Posterior vena cava (tissue), 2 donors: ENCODE measurements at regions not wholly inside any gene's neighbourhood (a gene's known extent, or its start where the extent isn't known, plus 50 kb on each side); places are given as distances from the start of the nearest gene placed in this dataset.
"Not testable (repeated sequence)": the region's sequence is repeated elsewhere in the genome, so short reads cannot be mapped to it uniquely, and the experiment has no call there.

Experiments
- DNase-seq: peaks from one replicate; pipeline ENCODE4 v3.0.0-alpha.2; 2020; ENCODE audit warnings: low spot score
- intact Hi-C, 2 donors: fragments of 100-400 bp; cut with DNase I; formaldehyde crosslinking; loops; one replicate each; pipeline versions ENCODE4 v1.14.1 to v1.14.2; 2022 to 2023
- donor health status: DM: yes; HTN: yes; CAD: no.
- donor health status: DM: yes; HTN: yes; CAD: no.

- intact Hi-C loops = no loop called here
- DNase-seq = no peak
Observed at GRCh38 chr3:181913254-181913653, 201.5 kb downstream of the SOX2 start.

GRCh38 chr3:181915551-181915950 is 203.8 kb downstream of the SOX2 start:
- no peak for DNase-seq
- intact Hi-C loops = no loop called here

DNA sequence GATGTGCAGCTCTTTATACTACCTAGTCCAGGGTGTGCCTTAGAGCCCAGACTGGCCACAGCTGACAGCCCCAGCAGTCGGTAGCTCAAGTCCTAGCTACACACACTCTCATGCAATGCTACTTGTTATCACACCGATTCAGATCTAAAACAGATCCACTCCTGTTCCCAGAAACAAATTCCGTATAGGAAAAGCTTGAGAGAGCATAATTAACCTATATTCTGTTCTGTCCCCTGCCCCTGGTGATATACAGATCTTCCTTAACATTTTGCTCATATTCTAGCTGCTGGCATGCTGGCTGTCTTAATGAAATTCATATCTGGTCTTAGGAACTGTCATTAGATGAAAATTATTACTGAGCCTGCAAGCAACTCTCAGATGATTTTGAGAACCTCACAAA is 204.3 kb downstream of the SOX2 start:
- intact Hi-C loops = no loop called here
- DNase-seq = no peak

GRCh38 chr3:181917027-181917426 is 205.3 kb downstream of the SOX2 start:
- intact Hi-C loops = no loop called here
- DNase-seq = no peak

- no peak for DNase-seq
Observed at GRCh38 chr3:181919375-181919774, 207.7 kb downstream of the SOX2 start.

DNA sequence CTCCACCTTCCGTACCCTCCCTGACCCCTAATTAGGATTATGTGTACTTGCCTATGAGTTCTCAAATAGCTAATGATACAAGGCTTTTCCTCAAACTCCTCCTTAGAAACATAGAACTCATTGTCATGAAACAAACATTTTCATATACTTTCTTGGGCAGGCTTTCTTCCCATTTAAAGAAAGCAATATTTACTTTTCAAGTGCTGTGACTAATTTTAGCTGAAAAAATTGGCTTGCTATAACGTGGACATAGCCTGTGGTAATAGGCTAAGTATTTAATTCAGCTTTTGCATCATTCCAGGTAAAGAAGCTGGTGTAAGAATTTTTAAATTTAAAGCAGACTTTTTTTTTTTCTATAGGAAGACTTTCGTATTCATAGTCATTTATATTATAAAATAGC is 208.7 kb downstream of the SOX2 start:
- intact Hi-C loops = no loop called here
- DNase-seq = no peak

More at GRCh38 chr3:181919375-181919774, 207.7 kb downstream of the SOX2 start:
- intact Hi-C loops = no loop called here

DNA sequence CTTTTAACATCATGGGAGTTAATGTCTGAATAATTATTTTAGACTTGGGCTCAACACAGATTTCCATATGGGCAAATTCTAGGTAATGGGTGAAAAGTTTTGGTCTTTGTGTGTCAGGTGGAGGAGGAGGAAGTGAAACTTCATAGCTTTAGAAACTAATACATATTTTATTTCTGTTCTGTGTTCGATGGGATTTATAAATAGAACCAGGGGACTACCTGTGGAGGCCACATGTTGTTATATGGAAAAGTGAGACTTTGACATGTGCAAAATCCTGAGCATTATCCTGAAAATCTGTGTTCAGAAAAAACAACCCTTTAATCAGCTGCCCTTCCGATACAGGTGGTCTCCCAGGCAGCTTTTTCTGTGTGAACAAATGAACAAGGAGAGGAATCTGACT is 209.5 kb downstream of the SOX2 start:
- no peak for DNase-seq
- intact Hi-C loops = no loop called here

DNA sequence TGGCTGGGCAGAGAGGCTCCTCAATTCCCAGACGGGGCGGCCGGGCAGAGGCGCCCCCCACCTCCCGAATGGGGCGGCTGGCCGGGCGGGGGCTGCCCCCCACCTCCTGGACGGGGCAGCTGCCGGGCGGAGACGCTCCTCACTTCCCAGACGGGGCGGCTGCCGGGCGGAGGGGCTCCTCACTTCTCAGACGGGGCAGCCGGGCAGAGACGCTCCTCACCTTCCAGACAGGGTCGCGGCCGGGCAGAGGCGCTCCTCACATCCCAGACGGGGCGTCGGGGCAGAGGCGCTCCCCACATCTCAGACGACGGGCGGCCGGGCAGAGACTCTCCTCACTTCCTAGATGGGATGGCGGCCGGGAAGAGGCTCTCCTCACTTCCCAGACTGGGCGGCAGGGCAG is 214.1 kb downstream of the SOX2 start:
- DNase-seq, intact Hi-C loops: not testable (repeated sequence)

DNA sequence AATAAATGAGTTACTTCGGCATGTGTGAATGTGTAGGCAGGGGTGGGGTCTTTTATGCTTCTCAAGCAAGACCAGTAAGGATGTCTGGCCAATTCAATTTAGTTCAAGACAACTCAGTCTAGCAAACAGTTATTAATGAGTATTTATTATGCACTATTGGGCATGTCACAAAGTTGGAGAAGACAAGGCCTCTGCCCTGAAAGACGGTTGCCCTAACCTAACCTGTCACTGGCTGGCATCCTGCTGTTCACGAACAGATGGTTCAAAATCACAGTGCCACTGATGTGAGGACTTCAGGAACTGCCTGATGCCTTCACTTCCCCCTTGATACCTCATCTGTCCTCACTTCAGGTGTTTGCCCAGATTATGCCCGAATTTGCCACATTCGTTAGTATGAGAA is 217.8 kb downstream of the SOX2 start:
- DNase-seq = no peak
- intact Hi-C loops = no loop called here

DNA sequence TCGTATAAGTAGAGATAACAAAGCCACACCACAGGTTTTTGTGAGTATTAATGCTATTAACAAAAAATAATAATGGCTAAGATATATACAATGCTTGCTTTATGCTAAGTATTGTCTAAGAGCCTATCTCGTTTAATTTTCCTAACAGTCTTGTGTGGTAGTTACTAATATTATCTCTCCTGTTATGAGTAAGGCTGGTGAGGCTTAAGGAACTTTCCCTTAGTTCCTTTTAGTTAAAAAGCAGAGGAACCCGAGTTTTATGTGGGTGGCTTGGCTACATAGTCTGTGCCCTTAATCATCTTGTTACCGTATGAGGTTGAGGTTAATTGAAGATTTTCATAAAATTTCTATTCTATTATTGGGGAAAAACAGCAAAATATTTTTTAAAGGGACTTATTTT is 218.4 kb downstream of the SOX2 start:
- DNase-seq = no peak
- intact Hi-C loops = no loop called here

GRCh38 chr3:181932039-181932438 is 220.3 kb downstream of the SOX2 start:
- intact Hi-C loops = no loop called here

DNA sequence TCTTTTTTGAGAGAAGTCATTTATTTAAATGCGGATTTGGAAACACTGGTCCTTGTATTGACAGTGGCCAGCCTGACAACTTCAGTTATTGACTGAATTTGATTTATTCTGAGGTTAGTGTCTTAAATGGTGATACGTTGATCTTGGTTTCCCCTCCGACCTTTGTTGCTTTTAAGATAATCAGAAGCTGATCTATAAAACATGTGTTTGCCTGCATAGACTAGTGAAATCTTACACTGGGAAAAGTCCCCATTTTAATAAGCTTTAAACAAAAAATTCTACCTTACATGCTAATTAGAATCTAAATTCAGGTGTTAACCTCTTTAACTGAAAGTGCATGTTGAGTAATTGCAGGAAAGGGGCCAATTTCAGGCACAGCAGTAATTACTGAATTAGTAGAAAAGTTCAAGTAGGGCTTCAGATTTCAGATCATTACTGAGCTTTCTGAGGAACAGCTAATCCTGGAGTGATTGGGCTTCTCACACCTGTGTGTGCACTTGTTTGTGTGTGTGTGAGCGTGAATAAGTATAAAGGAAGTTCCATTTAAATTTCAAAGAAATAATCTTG is 221.4 kb downstream of the SOX2 start:
- intact Hi-C loops = no loop called here
- no peak for DNase-seq

More at GRCh38 chr3:181932039-181932438, 220.3 kb downstream of the SOX2 start:
- no peak for DNase-seq

- intact Hi-C loops = no loop called here
- no peak for DNase-seq
Observed at GRCh38 chr3:181935915-181936314, 224.2 kb downstream of the SOX2 start.

- intact Hi-C loops = no loop called here
- no peak for DNase-seq
Observed at GRCh38 chr3:181936774-181937173, 225.0 kb downstream of the SOX2 start.

DNA sequence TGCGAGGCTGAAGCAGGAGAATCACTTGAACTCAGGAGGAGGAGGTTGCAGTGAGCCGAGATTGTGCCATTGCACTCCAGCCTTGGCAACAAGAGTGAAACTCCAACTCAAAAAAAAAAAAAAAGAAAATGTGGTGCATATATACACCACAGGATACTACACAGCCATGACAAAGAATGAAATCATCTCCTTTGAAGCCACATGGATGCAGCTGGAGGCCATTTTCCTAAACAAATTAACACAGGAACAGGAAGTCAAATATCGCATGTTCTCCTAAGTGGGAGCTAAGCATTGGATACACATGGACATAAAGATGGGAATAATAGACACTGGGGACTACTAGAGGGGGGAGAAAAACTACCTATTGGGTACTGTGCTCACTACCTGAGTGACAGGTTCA is 226.9 kb downstream of the SOX2 start:
- DNase-seq, intact Hi-C loops: not testable (repeated sequence)

DNA sequence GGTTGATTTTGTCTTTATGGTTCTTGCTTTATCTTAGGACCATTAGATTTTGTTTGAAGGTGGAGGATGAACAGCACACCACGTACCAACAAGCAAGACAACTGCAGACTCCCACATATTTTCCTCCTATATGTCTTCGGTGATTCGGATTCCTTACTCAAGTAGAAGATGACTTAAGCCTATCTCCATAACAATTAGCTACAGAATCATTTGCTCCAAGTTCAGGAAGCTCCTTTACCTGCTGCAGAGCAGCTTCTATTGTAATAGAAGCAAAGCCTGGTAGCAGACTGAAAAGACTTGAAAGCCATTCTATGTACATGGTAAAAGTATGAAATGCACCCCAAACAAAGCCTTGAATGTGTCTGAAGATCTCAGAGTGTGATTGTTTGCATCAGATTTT is 229.0 kb downstream of the SOX2 start:
- no peak for DNase-seq
- intact Hi-C loops = no loop called here

GRCh38 chr3:181941250-181941649 is 229.5 kb downstream of the SOX2 start:
- intact Hi-C loops = no loop called here
- no peak for DNase-seq

- DNase-seq = no peak
- intact Hi-C loops = no loop called here
Observed at GRCh38 chr3:181943285-181943684, 231.6 kb downstream of the SOX2 start.

DNA sequence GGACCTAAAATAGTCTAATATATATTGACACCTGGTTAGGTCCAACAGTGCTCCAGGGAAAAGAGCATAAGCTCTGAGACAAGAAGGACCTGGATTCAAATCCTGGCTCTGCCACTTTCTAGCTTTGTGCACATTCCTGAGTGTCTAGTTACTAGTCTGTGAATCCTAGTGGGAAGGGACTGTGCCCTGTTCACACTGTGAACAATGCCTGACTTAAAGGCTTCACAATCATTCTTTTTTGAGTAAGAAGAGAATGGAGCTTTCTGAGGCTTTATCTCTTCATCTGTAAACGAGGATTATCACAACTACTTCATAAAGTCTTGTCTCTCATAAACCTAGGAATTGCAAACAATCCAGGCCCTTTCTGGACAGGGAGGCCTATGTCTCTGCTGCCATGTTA is 235.9 kb downstream of the SOX2 start:
- DNase-seq = no peak
- intact Hi-C loops = no loop called here

GRCh38 chr3:181948286-181948685 is 236.6 kb downstream of the SOX2 start:
- DNase-seq = no peak
- intact Hi-C loops = no loop called here

- DNase-seq = no peak
- intact Hi-C loops = no loop called here
Observed at GRCh38 chr3:181952221-181952620, 240.5 kb downstream of the SOX2 start.

DNA sequence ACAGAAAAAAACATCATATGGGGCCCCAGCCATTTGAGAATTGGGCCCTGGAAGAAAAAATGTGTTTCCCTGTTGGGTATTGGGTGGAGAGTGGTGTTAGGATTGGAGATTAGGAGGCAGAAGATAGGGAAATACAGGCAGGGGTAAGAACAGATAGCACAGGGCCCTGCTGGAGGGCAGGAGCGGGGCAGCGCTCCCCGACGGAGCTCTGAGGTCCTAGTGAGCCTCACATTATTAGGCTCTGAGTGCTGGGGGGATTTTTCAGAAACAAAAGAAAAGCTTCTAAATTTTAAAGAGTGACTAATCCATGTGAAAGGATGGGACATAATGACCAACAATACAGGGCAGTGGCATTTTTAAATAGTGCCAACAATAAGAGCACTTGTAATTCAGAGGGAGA is 241.2 kb downstream of the SOX2 start:
- intact Hi-C loops = no loop called here
- DNase-seq = no peak
